CD14-positive monocyte (primary cell): ENCODE measurements at regions not wholly inside any gene's neighbourhood (a gene's known extent, or its start where the extent isn't known, plus 50 kb on each side); places are given as distances from the start of the nearest gene placed in this dataset.

ENCODE experiments used
- DNase-seq, 3 donors: peaks; one replicate each; pipeline ENCODE4 v3.0.0-alpha.2; 2011 to 2022
- H2AFZ ChIP-seq: 2 replicates; pipeline ENCODE4 v1.6.0; 2012; ENCODE audit warnings: mild to moderate bottlenecking, low read depth, low read length, inconsistent platforms; ENCODE audit not compliant: insufficient read depth, poor library complexity, severe bottlenecking
- H3K27ac ChIP-seq, 2 donors: 1 replicate in 1 of 2; 2 replicates in 1 of 2; pipeline ENCODE4 v1.5.1; 2012 to 2013; ENCODE audit warnings: low read length in 2 of 2, control low read depth in 1 of 2, inconsistent platforms in 1 of 2, low read depth in 1 of 2, mild to moderate bottlenecking in 1 of 2
- H3K27me3 ChIP-seq, 2 donors: one replicate each; pipeline versions ENCODE4 v1.6.0 to v1.6.1; 2011 to 2013; ENCODE audit warnings: low read length in 2 of 2; ENCODE audit not compliant: control insufficient read depth in 2 of 2, insufficient read depth in 2 of 2
- H3K36me3 ChIP-seq, 2 donors: replicated peaks in 1 of 2; 1 replicate in 1 of 2; 2 replicates in 1 of 2; pipeline versions ENCODE4 v1.5.1 to v1.6.1; 2012 to 2013; ENCODE audit warnings: low read length in 2 of 2, control low read depth in 1 of 2, inconsistent platforms in 1 of 2, mild to moderate bottlenecking in 1 of 2; ENCODE audit not compliant: insufficient read depth in 2 of 2, control insufficient read depth in 1 of 2
- H3K4me1 ChIP-seq, 2 donors: 1 replicate in 1 of 2; 2 replicates in 1 of 2; pipeline versions ENCODE4 v1.5.1 to v1.6.1; 2012 to 2013; ENCODE audit warnings: low read length in 2 of 2, control low read depth in 1 of 2, inconsistent platforms in 1 of 2, mild to moderate bottlenecking in 1 of 2, moderate library complexity in 1 of 2; ENCODE audit not compliant: insufficient read depth in 2 of 2, control insufficient read depth in 1 of 2
- H3K4me2 ChIP-seq: replicated peaks from 2 replicates; pipeline ENCODE3; 2012; ENCODE audit warnings: low read length, moderate library complexity, mild to moderate bottlenecking; ENCODE audit not compliant: poor library complexity, severe bottlenecking; ENCODE audit errors: extremely low read depth
- H3K4me3 ChIP-seq, 3 experiments: fragments of 200-600 bp in 1 of 3; sonication (generic) in 1 of 3; replicated peaks in 1 of 3; 1 replicate in 2 of 3; 2 replicates in 1 of 3; pipeline ENCODE4 v1.5.1; 2011 to 2013; ENCODE audit warnings: low read length in 3 of 3, mild to moderate bottlenecking in 3 of 3, control low read depth in 2 of 3, low read depth in 2 of 3, inconsistent platforms in 1 of 3, moderate library complexity in 1 of 3
- H3K79me2 ChIP-seq: 2 replicates; pipeline ENCODE4 v1.6.0; 2012; ENCODE audit warnings: mild to moderate bottlenecking, control low read depth, inconsistent platforms, low read length, moderate library complexity; ENCODE audit not compliant: insufficient read depth
- H3K9ac ChIP-seq: 2 replicates; pipeline ENCODE4 v1.6.0; 2017; ENCODE audit warnings: low read length, mild to moderate bottlenecking; ENCODE audit not compliant: insufficient read depth, poor library complexity, severe bottlenecking
- H3K9me3 ChIP-seq, 2 donors: replicated peaks in 1 of 2; 1 replicate in 1 of 2; 2 replicates in 1 of 2; pipeline versions ENCODE4 v1.5.1 to v1.6.1; 2012 to 2013; ENCODE audit warnings: low read length in 2 of 2, control low read depth in 1 of 2; ENCODE audit not compliant: control insufficient read depth in 1 of 2, insufficient read depth in 1 of 2
- H4K20me1 ChIP-seq: 2 replicates; pipeline ENCODE4 v1.6.0; 2012; ENCODE audit warnings: mild to moderate bottlenecking, low read length, control low read depth, moderate library complexity; ENCODE audit not compliant: insufficient read depth
- H3K27ac Mint-ChIP-seq, 7 donors: one replicate each; pipeline ENCODE4 v1.8.0; 2020; ENCODE audit warnings: mild to moderate bottlenecking in 7 of 7, mixed read lengths in 7 of 7, moderate library complexity in 6 of 7, inconsistent platforms in 2 of 7
- H3K27me3 Mint-ChIP-seq, 3 donors: one replicate each; pipeline ENCODE4 v1.8.0; 2021 to 2022; ENCODE audit warnings: low read depth in 3 of 3, mild to moderate bottlenecking in 3 of 3, mixed read lengths in 3 of 3, moderate library complexity in 3 of 3, inconsistent platforms in 1 of 3
- H3K36me3 Mint-ChIP-seq, 2 donors: one replicate each; pipeline ENCODE4 v1.8.0; 2020; ENCODE audit warnings: mixed read lengths in 2 of 2, inconsistent platforms in 1 of 2, mild to moderate bottlenecking in 1 of 2
- H3K4me1 Mint-ChIP-seq: one replicate; pipeline ENCODE4 v1.8.0; 2020; ENCODE audit warnings: mild to moderate bottlenecking, mixed read lengths
- H3K4me3 Mint-ChIP-seq, 2 donors: one replicate each; pipeline ENCODE4 v1.8.0; 2020; ENCODE audit warnings: mild to moderate bottlenecking in 2 of 2, mixed read lengths in 2 of 2, moderate library complexity in 1 of 2
- H3K9me3 Mint-ChIP-seq, 7 donors: one replicate each; pipeline ENCODE4 v1.8.0; 2020 to 2022; ENCODE audit warnings: mixed read lengths in 7 of 7, mild to moderate bottlenecking in 6 of 7, moderate library complexity in 6 of 7, inconsistent platforms in 2 of 7
- CTCF ChIP-seq: fragments of 200-600 bp; IDR thresholded peaks from one replicate; pipeline ENCODE4 v1.8.0; 2022; ENCODE audit warnings: antibody characterized with exemption, mild to moderate bottlenecking
- WGBS: methylation state at CpG from one replicate; pipeline ENCODE4 v1.1.5; 2013; ENCODE audit warnings: missing lambda C conversion rate; ENCODE audit not compliant: insufficient coverage; 5-methylcytosine and 5-hydroxymethylcytosine counted together
- intact Hi-C, 2 donors: fragments of 100-400 bp; cut with micrococcal nuclease; formaldehyde crosslinking; loops; one replicate each; pipeline versions ENCODE4 v1.15.0 to v1.15.1; 2023

DNA sequence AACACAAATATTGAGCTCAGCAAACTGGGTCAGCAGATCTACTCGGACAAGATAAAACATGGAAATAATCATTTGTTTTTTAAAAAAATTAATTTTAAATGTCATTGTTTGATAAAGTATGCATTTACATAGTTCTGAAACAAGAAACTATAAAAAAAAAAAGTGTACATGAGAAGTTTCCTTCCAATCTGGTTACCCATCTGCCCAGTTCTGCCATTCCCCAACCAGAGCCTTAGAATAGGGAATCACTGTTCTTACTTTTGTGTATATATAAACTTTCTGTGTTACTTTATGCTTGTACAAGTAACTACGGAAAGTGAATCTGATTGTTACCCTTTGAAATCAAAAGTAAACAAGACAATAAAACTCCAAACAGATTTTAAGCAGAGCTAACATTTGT lies 791.4 kb downstream of the HACE1 start:
- Mint-ChIP-seq H3K4me3 (no peak overlapping the region), H3K27me3 (peaks cover 0 to 1% (median 0%) of the 10 kb centered on the region in 3 donors), H3K4me1 (no peaks in the 10 kb centered on the region), H3K27ac (no peak overlapping the region), H3K9me3 (no peaks in the 10 kb centered on the region), H3K36me3 (no peaks in the 10 kb centered on the region)
- Histone ChIP-seq H3K9me3 (no peaks in the 10 kb centered on the region), H4K20me1 (no peaks in the 10 kb centered on the region), H3K4me3 (no peak overlapping the region), H3K27ac (no peak overlapping the region), H3K4me1 (no peaks in the 10 kb centered on the region), H3K27me3 (no peaks in the 10 kb centered on the region), H3K4me2 (no peak overlapping the region), H3K9ac (no peak overlapping the region), H3K36me3 (no peaks in the 10 kb centered on the region), H3K79me2 (no peaks in the 10 kb centered on the region), H2AFZ (no peak overlapping the region)
- no peak for TF ChIP-seq CTCF
- intact Hi-C loops = no loop called here
- no CpG with 5 or more reads among the region's 2 CpGs for WGBS
- no peak for DNase-seq

- Histone ChIP-seq H2AFZ (no peak overlapping the region), H3K27ac (no peak overlapping the region), H3K4me3 (no peak overlapping the region), H3K4me1 (no peaks in the 10 kb centered on the region), H3K4me2 (no peak overlapping the region), H4K20me1 (no peaks in the 10 kb centered on the region), H3K9ac (no peak overlapping the region), H3K79me2 (no peaks in the 10 kb centered on the region), H3K9me3 (no peaks in the 10 kb centered on the region), H3K36me3 (no peaks in the 10 kb centered on the region), H3K27me3 (no peaks in the 10 kb centered on the region)
- no peaks in the 10 kb centered on the region for H3K4me1 Mint-ChIP-seq
- peaks cover 0 to 1% (median 0%) of the 10 kb centered on the region in 3 donors for H3K27me3 Mint-ChIP-seq
- H3K9me3 Mint-ChIP-seq = peaks cover 0 to 4% (median 0%) of the 10 kb centered on the region in 7 donors
- H3K36me3 Mint-ChIP-seq = no peaks in the 10 kb centered on the region
- H3K4me3 Mint-ChIP-seq = no peak overlapping the region
- H3K27ac Mint-ChIP-seq = no peak overlapping the region
- no peak for DNase-seq
- intact Hi-C loops = no loop called here
- WGBS = 60% methylated on average over 3 of the region's 8 CpGs
- TF ChIP-seq CTCF = no peak
Observed at GRCh38 chr6:104064876-104065275, 794.8 kb downstream of the HACE1 start.
